GM13977 (cell line): ENCODE measurements at regions not wholly inside any gene's neighbourhood (a gene's known extent, or its start where the extent isn't known, plus 50 kb on each side); places are given as distances from the start of the nearest gene placed in this dataset.

Experiments used
- DNase-seq: peaks from one replicate; pipeline ENCODE4 v3.0.0; 2012; ENCODE audit warnings: low spot score
- CTCF ChIP-seq: IDR thresholded peaks from 2 replicates; pipeline ENCODE4 v1.5.1; 2012; ENCODE audit warnings: mild to moderate bottlenecking, control low read depth; ENCODE audit not compliant: insufficient read depth; ENCODE audit errors: extremely low read depth, missing control alignments
- in situ Hi-C: fragments of 300-500 bp; cut with MboI; formaldehyde crosslinking; loops from one replicate; pipeline ENCODE4 v1.12.0; 2022; ENCODE audit warnings: low sequenced_read_pairs, low pct_unique_long_range_greater_than_20kb, mixed read lengths, inconsistent platforms; ENCODE audit not compliant: unreplicated experiment

GRCh38 chr5:92467695-92468094 is 1084.6 kb upstream of the ARRDC3 start:
- TF ChIP-seq CTCF = no peak
- in situ Hi-C loops = no loop called here
- no peak for DNase-seq

GRCh38 chr5:92460505-92460904 is 1077.4 kb upstream of the ARRDC3 start:
- DNase-seq = no peak
- no peak for TF ChIP-seq CTCF
- in situ Hi-C loops = no loop called here

- no peak for TF ChIP-seq CTCF
- in situ Hi-C loops = no loop called here
- DNase-seq = no peak
Observed at GRCh38 chr5:92459654-92460053, 1076.5 kb upstream of the ARRDC3 start.

- in situ Hi-C loops = no loop called here
- no peak for TF ChIP-seq CTCF
- DNase-seq = peak; percentile 38
Observed at GRCh38 chr5:92455011-92455410, 1071.9 kb upstream of the ARRDC3 start.

GRCh38 chr5:92444888-92445287 is 1061.8 kb upstream of the ARRDC3 start:
- no peak for DNase-seq
- no peak for TF ChIP-seq CTCF
- in situ Hi-C loops = no loop called here

- in situ Hi-C loops = no loop called here
- DNase-seq = no peak
- TF ChIP-seq CTCF = no peak
Observed at GRCh38 chr5:92435781-92436180, 1052.7 kb upstream of the ARRDC3 start.

GRCh38 chr5:92429646-92430045 is 1046.5 kb upstream of the ARRDC3 start:
- DNase-seq = no peak
- TF ChIP-seq CTCF = no peak
- in situ Hi-C loops = no loop called here
